ENCODE measurements at regions not wholly inside any gene's neighbourhood (a gene's known extent, or its start where the extent isn't known, plus 50 kb on each side); places are given as distances from the start of the nearest gene placed in this dataset.

GRCh38 chr20:51890003-51890402 is 87.7 kb upstream of the SALL4 start:
- TF ChIP-seq ZNF274 (IDR thresholded peaks at IDR 0.05; ENCODE audit: low read depth, low read length) (no peak), YY1 (IDR thresholded peaks at IDR 0.05; ENCODE audit: insufficient read depth, insufficient read length) (no peak)

Measured in NT2/D1 (cell line).